SK-N-SH (cell line): ENCODE measurements at regions not wholly inside any gene's neighbourhood (a gene's known extent, or its start where the extent isn't known, plus 50 kb on each side); places are given as distances from the start of the nearest gene placed in this dataset.

ENCODE experiments used
- CTCF ChIA-PET: fragments of 300-600, 350-600 bp; formaldehyde crosslinking; extraction: SDS; loops from one replicate; lab custom pipeline; 2021; lab: Yijun Ruan, JAX
- POLR2A ChIA-PET: fragments of 350-600 bp; sonication (Branson Sonifier 250); formaldehyde crosslinking; extraction: SDS; loops from one replicate; lab custom pipeline; 2020; ENCODE audit warnings: antibody characterized with exemption, inconsistent platforms; lab: Yijun Ruan, JAX
- DNase-seq: peaks from one replicate; pipeline ENCODE4 v3.0.0; 2012
- H2AFZ ChIP-seq: fragments of 200-600 bp; sonication (generic); 2 replicates; pipeline ENCODE4 v1.8.1; 2016; ENCODE audit warnings: antibody characterized with exemption, mild to moderate bottlenecking, low read depth
- H3F3A ChIP-seq: fragments of 200-600 bp; sonication (generic); replicated peaks from 2 replicates; pipeline ENCODE3; 2016; ENCODE audit warnings: antibody characterized with exemption, mild to moderate bottlenecking; ENCODE audit not compliant: insufficient read depth
- H3K27ac ChIP-seq, 2 experiments: fragments of 200-500 bp in 1 of 2; fragments of 200-600 bp in 1 of 2; sonication (Bioruptor generic) in 1 of 2; sonication (generic), shearing (Covaris generic) in 1 of 2; 2 replicates each; pipeline versions ENCODE4 v1.5.1 to v1.6.1; 2014 to 2016; ENCODE audit warnings: low read depth in 2 of 2, inconsistent platforms in 1 of 2, low read length in 1 of 2, mild to moderate bottlenecking in 1 of 2, mixed read lengths in 1 of 2
- H3K27me3 ChIP-seq: fragments of 200-600 bp; sonication (generic), shearing (Covaris generic); 2 replicates; pipeline ENCODE4 v1.6.1; 2016; ENCODE audit warnings: mixed run types; ENCODE audit not compliant: insufficient read depth
- H3K36me3 ChIP-seq, 2 experiments: fragments of 200-500 bp in 1 of 2; fragments of 200-600 bp in 1 of 2; sonication (Bioruptor generic) in 1 of 2; sonication (generic) in 1 of 2; replicated peaks in 1 of 2; 2 replicates each; pipeline versions ENCODE3 to v1.5.1; 2014 to 2016; ENCODE audit warnings: low read length in 1 of 2, mild to moderate bottlenecking in 1 of 2; ENCODE audit not compliant: insufficient read depth in 2 of 2, control insufficient read depth in 1 of 2
- H3K4me1 ChIP-seq, 2 experiments: fragments of 200-500 bp in 1 of 2; fragments of 200-600 bp in 1 of 2; sonication (Bioruptor generic) in 1 of 2; sonication (generic), shearing (Covaris generic) in 1 of 2; 2 replicates each; pipeline versions ENCODE4 v1.5.1 to v1.6.1; 2014 to 2016; ENCODE audit warnings: low read depth in 1 of 2, low read length in 1 of 2, mixed run types in 1 of 2; ENCODE audit not compliant: insufficient read depth in 2 of 2, control insufficient read depth in 1 of 2
- H3K4me2 ChIP-seq: fragments of 200-600 bp; sonication (generic), shearing (Covaris generic); 2 replicates; pipeline ENCODE4 v1.6.1; 2017; ENCODE audit warnings: mixed run types
- H3K4me3 ChIP-seq, 2 experiments: fragments of 200-500 bp in 1 of 2; fragments of 200-600 bp in 1 of 2; sonication (Bioruptor generic) in 1 of 2; sonication (generic), shearing (Covaris generic) in 1 of 2; 2 replicates each; pipeline versions ENCODE4 v1.5.1 to v1.8.1; 2014 to 2016; ENCODE audit warnings: low read depth in 2 of 2, inconsistent platforms in 1 of 2, low read length in 1 of 2, mild to moderate bottlenecking in 1 of 2, mixed read lengths in 1 of 2, moderate library complexity in 1 of 2
- H3K79me2 ChIP-seq: fragments of 200-600 bp; sonication (generic); 2 replicates; pipeline ENCODE4 v1.8.1; 2017; ENCODE audit warnings: mild to moderate bottlenecking; ENCODE audit not compliant: insufficient read depth
- H3K9ac ChIP-seq: fragments of 200-600 bp; sonication (generic); 2 replicates; pipeline ENCODE4 v1.6.1; 2017; ENCODE audit warnings: mixed run types
- H3K9me2 ChIP-seq: fragments of 200-600 bp; sonication (generic); 2 replicates; pipeline ENCODE4 v1.6.1; 2017; ENCODE audit warnings: mixed run types
- H3K9me3 ChIP-seq: fragments of 200-600 bp; sonication (generic); 2 replicates; pipeline ENCODE4 v1.6.1; 2017; ENCODE audit warnings: mixed run types, mild to moderate bottlenecking, moderate library complexity
- H4K20me1 ChIP-seq: fragments of 200-600 bp; sonication (generic); 2 replicates; pipeline ENCODE4 v1.6.1; 2017; ENCODE audit warnings: mild to moderate bottlenecking, mixed run types; ENCODE audit not compliant: insufficient read depth
- ELF1 ChIP-seq: IDR thresholded peaks from 2 replicates; pipeline ENCODE4 v1.4.0; 2012
- EP300 ChIP-seq, 2 experiments: IDR thresholded peaks; 2 replicates each; pipeline versions ENCODE4 v1.4.0 to v1.6.1; 2012; ENCODE audit warnings: borderline replicate concordance in 1 of 2, low read depth in 1 of 2, low read length in 1 of 2
- FOSL2 ChIP-seq: IDR thresholded peaks from 2 replicates; pipeline ENCODE4 v1.4.0; 2012; ENCODE audit warnings: low read depth, mild to moderate bottlenecking, moderate library complexity, borderline replicate concordance
- FOXJ3 ChIP-seq: sonication (generic); formaldehyde crosslinking; IDR thresholded peaks from 2 replicates; pipeline ENCODE4 v1.5.1; 2020; ENCODE audit warnings: mild to moderate bottlenecking, missing genetic modification reagents
- FOXM1 ChIP-seq: IDR thresholded peaks from 2 replicates; pipeline ENCODE4 v1.4.0; 2012; ENCODE audit warnings: low read depth, mild to moderate bottlenecking
- GABPA ChIP-seq: IDR thresholded peaks from 2 replicates; pipeline ENCODE4 v1.4.0; 2012; ENCODE audit warnings: low read depth, mild to moderate bottlenecking
- GATA2 ChIP-seq: sonication (generic); formaldehyde crosslinking; IDR thresholded peaks from 2 replicates; pipeline ENCODE4 v1.5.0; 2020; ENCODE audit warnings: mild to moderate bottlenecking, missing genetic modification reagents
- MEF2A ChIP-seq: IDR thresholded peaks from 2 replicates; pipeline ENCODE4 v1.4.0; 2012; ENCODE audit warnings: low read depth, borderline replicate concordance
- MXI1 ChIP-seq: IDR thresholded peaks from 2 replicates; pipeline ENCODE4 v1.6.1; 2012; ENCODE audit warnings: mild to moderate bottlenecking, low read depth, low read length, improper control_type of control experiment
- NFIC ChIP-seq: IDR thresholded peaks from 2 replicates; pipeline ENCODE4 v1.4.0; 2012; ENCODE audit warnings: borderline replicate concordance
- NRF1 ChIP-seq: IDR thresholded peaks from 2 replicates; pipeline ENCODE4 v1.6.1; 2012; ENCODE audit warnings: low read depth, mild to moderate bottlenecking, low read length
- RCOR1 ChIP-seq: fragments of 150-350 bp; IDR thresholded peaks from 2 replicates; pipeline ENCODE4 v1.6.1; 2017; ENCODE audit warnings: antibody characterized with exemption, low read length
- RFX5 ChIP-seq: IDR thresholded peaks from 2 replicates; pipeline ENCODE4 v1.6.1; 2012; ENCODE audit warnings: mild to moderate bottlenecking, improper control_type of control experiment, low read length
- SMC3 ChIP-seq: IDR thresholded peaks from 2 replicates; pipeline ENCODE4 v1.6.1; 2012; ENCODE audit warnings: low read depth, low read length, improper control_type of control experiment
- TAF1 ChIP-seq: IDR thresholded peaks from 2 replicates; pipeline ENCODE4 v1.6.1; 2012; ENCODE audit warnings: low read depth, mild to moderate bottlenecking, low read length, moderate library complexity, borderline replicate concordance
- TEAD4 ChIP-seq: IDR thresholded peaks from 2 replicates; pipeline ENCODE4 v1.4.0; 2012; ENCODE audit warnings: mild to moderate bottlenecking, borderline replicate concordance; ENCODE audit not compliant: insufficient read depth
- YY1 ChIP-seq: IDR thresholded peaks from 2 replicates; pipeline ENCODE4 v1.4.0; 2012; ENCODE audit warnings: low read depth, mild to moderate bottlenecking
- WGBS: methylation state at CpG from one replicate; pipeline ENCODE4 v1.1.6; 2017; ENCODE audit warnings: low lambda C conversion rate; 5-methylcytosine and 5-hydroxymethylcytosine counted together
- TF ChIP-seq, protein P1 (sequence below): IDR thresholded peaks from 2 replicates; pipeline ENCODE4 v1.4.0; 2012; ENCODE audit warnings: low read depth
- TF ChIP-seq, protein P2 (sequence below): IDR thresholded peaks from 2 replicates; pipeline ENCODE4; 2012
- TF ChIP-seq, protein P3 (sequence below): IDR thresholded peaks from 2 replicates; pipeline ENCODE4 v1.4.0; 2012; ENCODE audit warnings: low read depth, borderline replicate concordance
- TF ChIP-seq, protein P4 (sequence below): fragments of 200-600 bp; sonication (generic); IDR thresholded peaks from 2 replicates; pipeline ENCODE4 v1.6.1; 2017; ENCODE audit warnings: antibody characterized with exemption, mild to moderate bottlenecking, moderate library complexity
- TF ChIP-seq, protein P5 (sequence below): fragments of 150-350 bp; IDR thresholded peaks from 2 replicates; pipeline ENCODE4 v1.6.1; 2016; ENCODE audit warnings: mild to moderate bottlenecking, low read depth, low read length

DNA sequence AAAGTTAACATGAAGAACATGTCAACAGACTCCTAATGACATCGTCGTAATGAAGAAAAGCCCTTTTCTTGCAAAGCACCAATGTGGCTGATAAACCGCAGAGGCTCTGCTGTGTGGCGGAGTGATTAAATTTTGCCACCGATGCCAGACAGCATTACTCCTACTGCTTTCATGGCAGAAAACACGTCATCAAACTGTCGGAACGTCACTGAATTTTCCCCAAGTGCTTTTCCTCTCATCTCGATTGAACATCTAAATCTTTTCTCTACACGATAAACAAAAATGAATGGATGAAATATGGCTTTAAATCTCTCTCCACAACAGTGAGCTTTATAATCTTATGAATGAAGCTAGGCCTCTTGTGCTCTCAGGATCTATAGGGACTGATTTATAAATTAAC is 159.8 kb upstream of the REG3G start:
- TF ChIP-seq FOXM1 (no peak), TEAD4 (no peak), GATA2 (no peak), MXI1 (no peak)
- TF ChIP-seq, protein P1, sequence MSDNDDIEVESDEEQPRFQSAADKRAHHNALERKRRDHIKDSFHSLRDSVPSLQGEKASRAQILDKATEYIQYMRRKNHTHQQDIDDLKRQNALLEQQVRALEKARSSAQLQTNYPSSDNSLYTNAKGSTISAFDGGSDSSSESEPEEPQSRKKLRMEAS, result no peak
- TF ChIP-seq, all 33 proteins: peak for 0
- POLR2A ChIA-PET, result no interaction called here
- no peaks in the 10 kb centered on the region for H3F3A ChIP-seq
- no peaks in the 10 kb centered on the region for H3K27me3 ChIP-seq
- no peak overlapping the region for H2AFZ ChIP-seq
- CTCF ChIA-PET, result no interaction called here
- H3K4me2 ChIP-seq, result no peak overlapping the region
- no peaks in the 10 kb centered on the region for H4K20me1 ChIP-seq
- H3K79me2 ChIP-seq, result no peaks in the 10 kb centered on the region
- no peaks in the 10 kb centered on the region for H3K4me1 ChIP-seq
- H3K4me3 ChIP-seq, result no peak overlapping the region
- no peak overlapping the region for H3K27ac ChIP-seq
- WGBS, result 60% methylated on average over 10 of the region's 10 CpGs
- DNase-seq, result no peak
- no peaks in the 10 kb centered on the region for H3K36me3 ChIP-seq
- H3K9me2 ChIP-seq, result no peaks in the 10 kb centered on the region
- no peak overlapping the region for H3K9ac ChIP-seq
- H3K9me3 ChIP-seq, result no peaks in the 10 kb centered on the region

DNA sequence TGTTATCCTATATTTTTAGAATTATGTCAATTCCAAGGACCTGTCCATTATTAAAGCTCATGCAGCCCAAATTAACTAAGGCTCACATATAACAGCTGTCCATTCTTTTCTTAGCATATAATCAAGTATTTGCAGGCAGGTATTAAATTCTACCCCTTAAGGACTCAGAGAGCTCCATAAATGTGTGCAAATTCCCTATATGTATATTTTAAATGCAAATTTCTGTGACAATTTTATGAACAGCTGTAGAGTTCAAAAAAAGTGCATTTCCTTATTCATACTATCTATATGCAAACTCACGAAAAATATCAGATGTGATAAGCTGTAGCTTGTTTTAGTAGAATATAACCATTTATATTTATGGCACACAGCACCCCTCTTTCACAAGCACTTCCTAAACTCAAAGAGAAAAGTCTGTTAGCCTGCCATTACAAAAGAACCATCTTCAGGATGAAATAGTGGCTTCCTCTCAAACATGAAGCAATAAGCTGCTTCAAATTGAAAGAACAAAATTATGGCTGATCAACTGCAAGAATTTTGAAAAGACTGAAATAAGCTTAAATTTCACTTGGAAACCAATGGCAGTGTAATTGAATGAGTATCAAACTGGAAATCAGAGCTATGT is 155.0 kb upstream of the REG3G start:
- no peak for TF ChIP-seq RFX5
- TF ChIP-seq SMC3, result no peak
- TF ChIP-seq, protein P2, sequence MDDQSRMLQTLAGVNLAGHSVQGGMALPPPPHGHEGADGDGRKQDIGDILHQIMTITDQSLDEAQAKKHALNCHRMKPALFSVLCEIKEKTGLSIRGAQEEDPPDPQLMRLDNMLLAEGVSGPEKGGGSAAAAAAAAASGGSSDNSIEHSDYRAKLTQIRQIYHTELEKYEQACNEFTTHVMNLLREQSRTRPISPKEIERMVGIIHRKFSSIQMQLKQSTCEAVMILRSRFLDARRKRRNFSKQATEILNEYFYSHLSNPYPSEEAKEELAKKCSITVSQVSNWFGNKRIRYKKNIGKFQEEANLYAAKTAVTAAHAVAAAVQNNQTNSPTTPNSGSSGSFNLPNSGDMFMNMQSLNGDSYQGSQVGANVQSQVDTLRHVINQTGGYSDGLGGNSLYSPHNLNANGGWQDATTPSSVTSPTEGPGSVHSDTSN, result no peak
- TF ChIP-seq NRF1, result no peak
- TF ChIP-seq TAF1, result no peak
- no peak for TF ChIP-seq EP300 (IDR thresholded peaks at IDR 0.05; ENCODE audit: borderline replicate concordance in 1 of 2, low read depth in 1 of 2, low read length in 1 of 2)
- TF ChIP-seq, protein P3, sequence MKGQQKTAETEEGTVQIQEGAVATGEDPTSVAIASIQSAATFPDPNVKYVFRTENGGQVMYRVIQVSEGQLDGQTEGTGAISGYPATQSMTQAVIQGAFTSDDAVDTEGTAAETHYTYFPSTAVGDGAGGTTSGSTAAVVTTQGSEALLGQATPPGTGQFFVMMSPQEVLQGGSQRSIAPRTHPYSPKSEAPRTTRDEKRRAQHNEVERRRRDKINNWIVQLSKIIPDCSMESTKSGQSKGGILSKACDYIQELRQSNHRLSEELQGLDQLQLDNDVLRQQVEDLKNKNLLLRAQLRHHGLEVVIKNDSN, result no peak
- TF ChIP-seq, protein P4, sequence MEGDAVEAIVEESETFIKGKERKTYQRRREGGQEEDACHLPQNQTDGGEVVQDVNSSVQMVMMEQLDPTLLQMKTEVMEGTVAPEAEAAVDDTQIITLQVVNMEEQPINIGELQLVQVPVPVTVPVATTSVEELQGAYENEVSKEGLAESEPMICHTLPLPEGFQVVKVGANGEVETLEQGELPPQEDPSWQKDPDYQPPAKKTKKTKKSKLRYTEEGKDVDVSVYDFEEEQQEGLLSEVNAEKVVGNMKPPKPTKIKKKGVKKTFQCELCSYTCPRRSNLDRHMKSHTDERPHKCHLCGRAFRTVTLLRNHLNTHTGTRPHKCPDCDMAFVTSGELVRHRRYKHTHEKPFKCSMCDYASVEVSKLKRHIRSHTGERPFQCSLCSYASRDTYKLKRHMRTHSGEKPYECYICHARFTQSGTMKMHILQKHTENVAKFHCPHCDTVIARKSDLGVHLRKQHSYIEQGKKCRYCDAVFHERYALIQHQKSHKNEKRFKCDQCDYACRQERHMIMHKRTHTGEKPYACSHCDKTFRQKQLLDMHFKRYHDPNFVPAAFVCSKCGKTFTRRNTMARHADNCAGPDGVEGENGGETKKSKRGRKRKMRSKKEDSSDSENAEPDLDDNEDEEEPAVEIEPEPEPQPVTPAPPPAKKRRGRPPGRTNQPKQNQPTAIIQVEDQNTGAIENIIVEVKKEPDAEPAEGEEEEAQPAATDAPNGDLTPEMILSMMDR, result no peak
- no peak for TF ChIP-seq RCOR1
- TF ChIP-seq FOXM1, result no peak
- no peak for TF ChIP-seq NFIC
- TF ChIP-seq GABPA, result no peak
- TF ChIP-seq, protein P5, sequence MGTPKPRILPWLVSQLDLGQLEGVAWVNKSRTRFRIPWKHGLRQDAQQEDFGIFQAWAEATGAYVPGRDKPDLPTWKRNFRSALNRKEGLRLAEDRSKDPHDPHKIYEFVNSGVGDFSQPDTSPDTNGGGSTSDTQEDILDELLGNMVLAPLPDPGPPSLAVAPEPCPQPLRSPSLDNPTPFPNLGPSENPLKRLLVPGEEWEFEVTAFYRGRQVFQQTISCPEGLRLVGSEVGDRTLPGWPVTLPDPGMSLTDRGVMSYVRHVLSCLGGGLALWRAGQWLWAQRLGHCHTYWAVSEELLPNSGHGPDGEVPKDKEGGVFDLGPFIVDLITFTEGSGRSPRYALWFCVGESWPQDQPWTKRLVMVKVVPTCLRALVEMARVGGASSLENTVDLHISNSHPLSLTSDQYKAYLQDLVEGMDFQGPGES, result no peak
- TF ChIP-seq YY1, result no peak
- TF ChIP-seq MEF2A, result no peak
- no peak for TF ChIP-seq TEAD4
- no peak for TF ChIP-seq ELF1
- no peak for TF ChIP-seq FOSL2
- TF ChIP-seq FOXJ3 (CRISPR knock-in tag), result no peak
- no peaks in the 10 kb centered on the region for H3K4me1 ChIP-seq
- ChIA-PET CTCF (interaction anchor here (0.9 to 1.4 kb wide), 3 partner anchors 9 to 22 kb away, joined by 3 to 7 read pairs (median 3); no protein-coding TSS in a partner anchor), POLR2A (no interaction called here)
- no peaks in the 10 kb centered on the region for H3K9me3 ChIP-seq
- no peak overlapping the region for H3K9ac ChIP-seq
- H3K79me2 ChIP-seq, result no peaks in the 10 kb centered on the region
- no peak overlapping the region for H3K4me2 ChIP-seq
- no peaks in the 10 kb centered on the region for H3F3A ChIP-seq
- DNase-seq, result no peak
- H3K4me3 ChIP-seq, result no peak overlapping the region
- H3K27ac ChIP-seq, result no peak overlapping the region
- no peaks in the 10 kb centered on the region for H3K36me3 ChIP-seq
- H3K9me2 ChIP-seq, result no peaks in the 10 kb centered on the region
- H3K27me3 ChIP-seq, result no peaks in the 10 kb centered on the region
- H4K20me1 ChIP-seq, result no peaks in the 10 kb centered on the region
- 6% methylated on average over 1 of the region's 1 CpG for WGBS
- no peak overlapping the region for H2AFZ ChIP-seq
